ENCODE measurements at regions not wholly inside any gene's neighbourhood (a gene's known extent, or its start where the extent isn't known, plus 50 kb on each side); places are given as distances from the start of the nearest gene placed in this dataset.

- TF ChIP-seq CTCF (IDR thresholded peaks at IDR 0.05; ENCODE audit: poor library complexity) (no peak), EZH2 (IDR thresholded peaks at IDR 0.05; ENCODE audit: borderline replicate concordance) (no peak)
These were observed 76.3 kb upstream of the TIAM1 start for GRCh38 chr21:31420354-31420753.

Measured in hepatocyte (in vitro differentiated cells).